ENCODE measurements at regions not wholly inside any gene's neighbourhood (a gene's known extent, or its start where the extent isn't known, plus 50 kb on each side); places are given as distances from the start of the nearest gene placed in this dataset.
A peak's percentile ranks its signal among the peaks of the same experiment; 100 is the strongest.

GRCh38 chr9:13868336-13868735 is 445.6 kb downstream of the NFIB start:
- H3K9me3 ChIP-seq (ENCODE audit: low read depth, low read length) = no peaks in the 10 kb centered on the region; the same call in 1 of the 2 replicates
- H3K9ac ChIP-seq (ENCODE audit: insufficient read length) = no peak overlapping the region
- no peaks in the 10 kb centered on the region for H3K36me3 ChIP-seq (ENCODE audit: insufficient read depth, low read length)
- TF ChIP-seq POLR2AphosphoS5 (IDR thresholded peaks at IDR 0.05; ENCODE audit: borderline replicate concordance, low read depth, low read length) (no peak), FOXP2 (optimal IDR thresholded peaks at IDR 0.05; ENCODE audit: control extremely low read depth, extremely low read length, insufficient read depth) (no peak), EZH2 (IDR thresholded peaks at IDR 0.05) (no peak)
- no peak overlapping the region for H3K4me3 ChIP-seq
- DNase-seq (ENCODE audit: low read depth, low spot score) = no peak
- H3K27ac ChIP-seq = no peak overlapping the region

DNA sequence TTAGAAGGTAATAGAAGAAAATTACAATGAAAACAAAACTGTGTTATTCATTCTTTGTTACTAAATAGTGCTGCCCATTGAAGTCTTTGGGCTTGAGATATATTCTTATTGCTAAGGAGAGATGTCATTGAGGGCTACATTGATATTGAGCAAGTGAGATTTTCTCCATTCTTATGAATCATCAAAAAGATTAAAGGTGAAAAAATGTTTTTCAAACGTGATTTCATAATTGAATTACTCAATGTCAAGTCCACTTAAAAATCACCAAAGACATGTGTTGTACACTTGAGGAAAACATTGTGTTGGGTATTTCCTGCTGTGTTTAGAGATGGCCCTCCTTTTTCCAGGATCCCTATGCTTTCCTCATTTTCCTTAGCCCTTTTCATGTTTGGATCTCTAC is 448.1 kb downstream of the NFIB start:
- Histone ChIP-seq H3K9me3 (ENCODE audit: low read depth, low read length) (no peaks in the 10 kb centered on the region; the same call in 1 of the 2 replicates), H3K27ac (no peak overlapping the region), H3K4me3 (no peak overlapping the region), H3K9ac (ENCODE audit: insufficient read length) (no peak overlapping the region), H3K36me3 (ENCODE audit: insufficient read depth, low read length) (no peaks in the 10 kb centered on the region)
- TF ChIP-seq POLR2AphosphoS5 (IDR thresholded peaks at IDR 0.05; ENCODE audit: borderline replicate concordance, low read depth, low read length) = no peak
- no peak for TF ChIP-seq EZH2 (IDR thresholded peaks at IDR 0.05)
- TF ChIP-seq FOXP2 (optimal IDR thresholded peaks at IDR 0.05; ENCODE audit: control extremely low read depth, extremely low read length, insufficient read depth) = no peak
- no peak for DNase-seq (ENCODE audit: low read depth, low spot score)

- Histone ChIP-seq H3K9ac (ENCODE audit: insufficient read length) (peak overlapping the region; percentile 20), H3K9me3 (ENCODE audit: low read depth, low read length) (no peaks in the 10 kb centered on the region), H3K36me3 (ENCODE audit: insufficient read depth, low read length) (no peaks in the 10 kb centered on the region), H3K4me3 (peak overlapping the region; percentile 67), H3K27ac (peak overlapping the region; percentile 86)
- peak; percentile 24 for DNase-seq (ENCODE audit: low read depth, low spot score)
- TF ChIP-seq EZH2 (IDR thresholded peaks at IDR 0.05) (no peak), POLR2AphosphoS5 (IDR thresholded peaks at IDR 0.05; ENCODE audit: borderline replicate concordance, low read depth, low read length) (no peak), FOXP2 (optimal IDR thresholded peaks at IDR 0.05; ENCODE audit: control extremely low read depth, extremely low read length, insufficient read depth) (no peak)
Observed at GRCh38 chr9:13863112-13863511, 450.8 kb downstream of the NFIB start.

- no peak; the same call in 1 of the 2 replicates for TF ChIP-seq POLR2AphosphoS5 (IDR thresholded peaks at IDR 0.05; ENCODE audit: borderline replicate concordance, low read depth, low read length)
- TF ChIP-seq EZH2 (IDR thresholded peaks at IDR 0.05) = no peak
- TF ChIP-seq FOXP2 (optimal IDR thresholded peaks at IDR 0.05; ENCODE audit: control extremely low read depth, extremely low read length, insufficient read depth) = no peak
- H3K9me3 ChIP-seq (ENCODE audit: low read depth, low read length) = no peaks in the 10 kb centered on the region
- peak overlapping the region; percentile 67 for H3K4me3 ChIP-seq
- H3K36me3 ChIP-seq (ENCODE audit: insufficient read depth, low read length) = no peaks in the 10 kb centered on the region
- no peak overlapping the region for H3K9ac ChIP-seq (ENCODE audit: insufficient read length)
- peak overlapping the region; percentile 86 for H3K27ac ChIP-seq
- DNase-seq (ENCODE audit: low read depth, low spot score) = peak; percentile 68
Observed at GRCh38 chr9:13862654-13863053, 451.3 kb downstream of the NFIB start.

GRCh38 chr9:13860946-13861640 is 452.8 kb downstream of the NFIB start:
- no peaks in the 10 kb centered on the region for H3K36me3 ChIP-seq (ENCODE audit: insufficient read depth, low read length)
- H3K27ac ChIP-seq = no peak overlapping the region
- H3K9me3 ChIP-seq (ENCODE audit: low read depth, low read length) = no peaks in the 10 kb centered on the region
- no peak for TF ChIP-seq POLR2AphosphoS5 (IDR thresholded peaks at IDR 0.05; ENCODE audit: borderline replicate concordance, low read depth, low read length)
- no peak overlapping the region for H3K9ac ChIP-seq (ENCODE audit: insufficient read length)
- no peak for DNase-seq (ENCODE audit: low read depth, low spot score)
- H3K4me3 ChIP-seq = no peak overlapping the region

GRCh38 chr9:13860019-13860418 is 453.9 kb downstream of the NFIB start:
- Histone ChIP-seq H3K27ac (no peak overlapping the region), H3K9ac (ENCODE audit: insufficient read length) (no peak overlapping the region), H3K4me3 (no peak overlapping the region), H3K36me3 (ENCODE audit: insufficient read depth, low read length) (no peaks in the 10 kb centered on the region), H3K9me3 (ENCODE audit: low read depth, low read length) (no peaks in the 10 kb centered on the region)
- TF ChIP-seq FOXP2 (optimal IDR thresholded peaks at IDR 0.05; ENCODE audit: control extremely low read depth, extremely low read length, insufficient read depth) (no peak), POLR2AphosphoS5 (IDR thresholded peaks at IDR 0.05; ENCODE audit: borderline replicate concordance, low read depth, low read length) (no peak), EZH2 (IDR thresholded peaks at IDR 0.05) (no peak)
- no peak for DNase-seq (ENCODE audit: low read depth, low spot score)

GRCh38 chr9:13857521-13857920 is 456.4 kb downstream of the NFIB start:
- TF ChIP-seq EZH2 (IDR thresholded peaks at IDR 0.05) (no peak), FOXP2 (optimal IDR thresholded peaks at IDR 0.05; ENCODE audit: control extremely low read depth, extremely low read length, insufficient read depth) (no peak), POLR2AphosphoS5 (IDR thresholded peaks at IDR 0.05; ENCODE audit: borderline replicate concordance, low read depth, low read length) (no peak)
- no peak for DNase-seq (ENCODE audit: low read depth, low spot score)
- no peak overlapping the region for H3K9ac ChIP-seq (ENCODE audit: insufficient read length)

DNA sequence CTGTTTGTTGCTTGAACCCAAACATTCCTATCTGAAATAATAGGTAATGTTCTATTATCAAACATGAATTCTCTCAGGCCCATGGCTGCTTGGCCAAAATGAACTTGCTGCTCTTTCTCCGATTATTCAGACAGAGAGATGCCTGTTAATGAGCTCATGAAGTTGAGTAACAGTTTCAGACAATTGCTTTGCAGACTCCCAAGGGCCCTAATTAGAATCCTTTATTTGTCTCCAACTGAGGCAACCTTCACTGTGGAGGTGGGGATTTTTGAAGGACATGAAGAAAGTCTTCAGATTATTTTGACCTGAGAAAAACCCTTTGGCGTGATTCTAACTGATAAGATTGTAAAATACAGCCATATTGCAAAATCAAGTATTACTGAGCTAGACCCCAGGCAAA is 466.7 kb downstream of the NFIB start:
- Histone ChIP-seq H3K27ac (no peak overlapping the region), H3K36me3 (ENCODE audit: insufficient read depth, low read length) (no peaks in the 10 kb centered on the region), H3K4me3 (no peak overlapping the region), H3K9ac (ENCODE audit: insufficient read length) (no peak overlapping the region), H3K9me3 (ENCODE audit: low read depth, low read length) (no peaks in the 10 kb centered on the region; the same call in 1 of the 2 replicates)
- DNase-seq (ENCODE audit: low read depth, low spot score) = no peak
- no peak for TF ChIP-seq POLR2AphosphoS5 (IDR thresholded peaks at IDR 0.05; ENCODE audit: borderline replicate concordance, low read depth, low read length)
- no peak for TF ChIP-seq EZH2 (IDR thresholded peaks at IDR 0.05)
- TF ChIP-seq FOXP2 (optimal IDR thresholded peaks at IDR 0.05; ENCODE audit: control extremely low read depth, extremely low read length, insufficient read depth) = no peak

More at GRCh38 chr9:13857521-13857920, 456.4 kb downstream of the NFIB start:
- H3K4me3 ChIP-seq = no peak overlapping the region
- no peaks in the 10 kb centered on the region for H3K36me3 ChIP-seq (ENCODE audit: insufficient read depth, low read length)
- no peak overlapping the region for H3K27ac ChIP-seq
- no peaks in the 10 kb centered on the region for H3K9me3 ChIP-seq (ENCODE audit: low read depth, low read length)

DNA sequence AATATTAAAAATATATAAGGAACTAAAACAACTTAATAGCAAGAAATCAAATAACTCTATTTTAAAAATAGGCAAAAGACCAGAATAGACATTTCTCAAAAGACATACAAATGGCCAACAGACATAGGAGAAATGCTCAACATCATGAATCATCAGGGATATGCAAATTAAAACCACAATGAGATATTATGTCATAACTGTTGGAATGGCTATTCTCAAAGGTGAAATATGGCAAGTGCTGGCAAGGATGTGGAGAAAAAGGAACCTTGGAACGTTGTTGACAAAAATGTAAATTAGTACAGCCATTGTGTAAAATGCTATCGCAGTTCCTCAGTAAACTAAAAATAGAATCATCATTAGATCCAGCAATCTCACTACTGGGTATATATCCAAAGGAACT is 468.5 kb downstream of the NFIB start:
- no peak overlapping the region for H3K9ac ChIP-seq (ENCODE audit: insufficient read length)
- no peak overlapping the region for H3K4me3 ChIP-seq
- no peaks in the 10 kb centered on the region for H3K36me3 ChIP-seq (ENCODE audit: insufficient read depth, low read length)
- no peaks in the 10 kb centered on the region; the same call in 1 of the 2 replicates for H3K9me3 ChIP-seq (ENCODE audit: low read depth, low read length)
- H3K27ac ChIP-seq = no peak overlapping the region
- DNase-seq (ENCODE audit: low read depth, low spot score) = no peak
- TF ChIP-seq EZH2 (IDR thresholded peaks at IDR 0.05) = no peak
- no peak for TF ChIP-seq POLR2AphosphoS5 (IDR thresholded peaks at IDR 0.05; ENCODE audit: borderline replicate concordance, low read depth, low read length)
- TF ChIP-seq FOXP2 (optimal IDR thresholded peaks at IDR 0.05; ENCODE audit: control extremely low read depth, extremely low read length, insufficient read depth) = no peak

Data from SK-N-MC (cell line).